GM12891 (cell line): ENCODE measurements at regions not wholly inside any gene's neighbourhood (a gene's known extent, or its start where the extent isn't known, plus 50 kb on each side); places are given as distances from the start of the nearest gene placed in this dataset.

Experiments used
- POLR2A ChIP-seq: IDR thresholded peaks from 2 replicates; pipeline ENCODE4 v1.6.1; 2011; ENCODE audit warnings: low read depth, low read length, control low read depth
- POLR2AphosphoS5 ChIP-seq: IDR thresholded peaks from 2 replicates; pipeline ENCODE4 v1.6.1; 2011; ENCODE audit warnings: low read depth, low read length, control low read depth
- TAF1 ChIP-seq: IDR thresholded peaks from 2 replicates; pipeline ENCODE4 v1.6.1; 2011; ENCODE audit warnings: low read depth, low read length, control low read depth

- TF ChIP-seq TAF1 (no peak), POLR2AphosphoS5 (no peak), POLR2A (no peak)
These were observed 123.3 kb upstream of the IGF1R start for GRCh38 chr15:98524838-98525660.
